B cell (primary cell): ENCODE measurements at regions not wholly inside any gene's neighbourhood (a gene's known extent, or its start where the extent isn't known, plus 50 kb on each side); places are given as distances from the start of the nearest gene placed in this dataset.

Experiments
- EZH2 ChIP-seq: IDR thresholded peaks from 2 replicates; pipeline ENCODE4 v1.6.1; 2012; ENCODE audit warnings: borderline replicate concordance, low read depth, mild to moderate bottlenecking, moderate library complexity, low read length; ENCODE audit not compliant: insufficient read depth, poor library complexity, severe bottlenecking
- TF ChIP-seq, protein P1 (sequence below): fragments of 200-600 bp; IDR thresholded peaks from one replicate; pipeline ENCODE4 v1.8.0; 2022; ENCODE audit warnings: antibody characterized with exemption, mild to moderate bottlenecking

DNA sequence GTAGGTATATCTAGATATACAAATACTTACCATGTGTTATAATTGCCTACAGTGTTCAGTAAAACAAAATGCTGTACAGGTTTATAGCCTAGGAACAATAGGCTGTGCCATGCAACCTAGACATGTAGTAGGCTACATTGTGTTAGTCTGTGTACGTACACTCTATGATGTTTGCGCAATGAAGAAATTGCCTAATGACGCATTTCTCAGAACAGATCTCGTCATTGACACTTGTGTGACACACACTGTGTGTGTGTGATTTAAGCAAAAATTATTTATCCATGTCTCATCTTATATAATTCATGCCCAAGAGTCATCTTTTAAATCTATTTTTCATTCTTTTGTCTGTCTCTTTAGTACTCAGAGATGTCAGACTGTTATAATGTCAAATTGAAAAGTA, 1888.8 kb upstream of the PCDH20 start:
- TF ChIP-seq, protein P1, sequence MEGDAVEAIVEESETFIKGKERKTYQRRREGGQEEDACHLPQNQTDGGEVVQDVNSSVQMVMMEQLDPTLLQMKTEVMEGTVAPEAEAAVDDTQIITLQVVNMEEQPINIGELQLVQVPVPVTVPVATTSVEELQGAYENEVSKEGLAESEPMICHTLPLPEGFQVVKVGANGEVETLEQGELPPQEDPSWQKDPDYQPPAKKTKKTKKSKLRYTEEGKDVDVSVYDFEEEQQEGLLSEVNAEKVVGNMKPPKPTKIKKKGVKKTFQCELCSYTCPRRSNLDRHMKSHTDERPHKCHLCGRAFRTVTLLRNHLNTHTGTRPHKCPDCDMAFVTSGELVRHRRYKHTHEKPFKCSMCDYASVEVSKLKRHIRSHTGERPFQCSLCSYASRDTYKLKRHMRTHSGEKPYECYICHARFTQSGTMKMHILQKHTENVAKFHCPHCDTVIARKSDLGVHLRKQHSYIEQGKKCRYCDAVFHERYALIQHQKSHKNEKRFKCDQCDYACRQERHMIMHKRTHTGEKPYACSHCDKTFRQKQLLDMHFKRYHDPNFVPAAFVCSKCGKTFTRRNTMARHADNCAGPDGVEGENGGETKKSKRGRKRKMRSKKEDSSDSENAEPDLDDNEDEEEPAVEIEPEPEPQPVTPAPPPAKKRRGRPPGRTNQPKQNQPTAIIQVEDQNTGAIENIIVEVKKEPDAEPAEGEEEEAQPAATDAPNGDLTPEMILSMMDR, result no peak
- no peak for TF ChIP-seq EZH2
